Gastrocnemius medialis (tissue), 4 donors: ENCODE measurements at regions not wholly inside any gene's neighbourhood (a gene's known extent, or its start where the extent isn't known, plus 50 kb on each side); places are given as distances from the start of the nearest gene placed in this dataset.

Experiments
- CTCF ChIP-seq, 5 experiments: fragments of 450-650 bp in 3 of 5; fragments of 200-600 bp in 2 of 5; sonication (generic) in 2 of 5; IDR thresholded peaks in 4 of 5; conservative IDR thresholded peaks in 1 of 5; 1 replicate in 4 of 5; 2 replicates in 1 of 5; pipeline ENCODE4 v1.5.1; 2016 to 2019; ENCODE audit warnings: antibody characterized with exemption in 5 of 5, mild to moderate bottlenecking in 3 of 5, moderate library complexity in 3 of 5
- POLR2A ChIP-seq, 2 donors: fragments of 450-650 bp; IDR thresholded peaks; one replicate each; pipeline ENCODE4 v1.6.1; 2017; ENCODE audit warnings: antibody characterized with exemption in 2 of 2, mild to moderate bottlenecking in 2 of 2, moderate library complexity in 2 of 2

DNA sequence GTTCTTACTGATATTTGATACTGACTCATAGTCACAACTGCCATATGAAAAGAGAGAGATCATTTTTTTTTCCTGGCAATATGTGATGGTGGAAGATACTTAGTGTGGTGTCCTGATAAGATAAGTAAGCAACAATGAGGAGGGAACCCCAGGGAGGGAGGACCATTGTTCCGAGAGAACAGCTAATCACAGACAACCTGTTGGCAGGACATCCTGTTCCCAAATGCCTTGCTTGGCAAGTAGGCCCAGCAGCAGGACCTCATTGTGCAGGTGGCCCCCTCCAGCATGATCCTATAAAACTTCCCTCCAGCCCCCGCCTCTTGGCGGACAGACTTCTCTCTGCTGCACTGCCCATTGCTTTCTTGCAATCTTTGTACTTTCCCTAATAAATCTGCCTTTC, 329.4 kb upstream of the CHRM3 start:
- TF ChIP-seq POLR2A (IDR thresholded peaks at IDR 0.05) (no peak), CTCF (IDR thresholded peaks at IDR 0.05 in 4 of 5, conservative IDR thresholded peaks at IDR 0.05 in 1 of 5) (no peak)
